Vagina (tissue), 2 donors: ENCODE measurements at regions not wholly inside any gene's neighbourhood (a gene's known extent, or its start where the extent isn't known, plus 50 kb on each side); places are given as distances from the start of the nearest gene placed in this dataset.

Source experiments
- DNase-seq, 2 donors: peaks; one replicate each; pipeline ENCODE4 v3.0.0-alpha.2; 2017; ENCODE audit errors: extremely low spot score in 2 of 2
- H3K27ac ChIP-seq: fragments of 200-600 bp; sonication (generic); one replicate; pipeline ENCODE4 v1.5.1; 2019
- H3K27me3 ChIP-seq: fragments of 200-600 bp; sonication (generic); one replicate; pipeline ENCODE4 v1.5.1; 2019
- H3K36me3 ChIP-seq, 2 donors: fragments of 200-600 bp; sonication (generic); one replicate each; pipeline ENCODE4 v1.5.1; 2017 to 2019
- H3K4me1 ChIP-seq: fragments of 200-600 bp; sonication (generic); one replicate; pipeline ENCODE4 v1.5.1; 2019
- H3K4me3 ChIP-seq, 2 donors: fragments of 200-600 bp; sonication (generic); 1 replicate in 1 of 2; 2 replicates in 1 of 2; pipeline ENCODE4 v1.5.1; 2016 to 2019
- H3K9me3 ChIP-seq: fragments of 200-600 bp; sonication (generic); one replicate; pipeline ENCODE4 v1.5.1; 2019
- POLR2A ChIP-seq, 2 donors: fragments of 450-650 bp; IDR thresholded peaks; one replicate each; pipeline ENCODE4 v1.6.1; 2017; ENCODE audit warnings: antibody characterized with exemption in 2 of 2, mild to moderate bottlenecking in 2 of 2, moderate library complexity in 2 of 2
- POLR2AphosphoS5 ChIP-seq, 2 donors: sonication (generic); formaldehyde crosslinking; IDR thresholded peaks; one replicate each; pipeline ENCODE4 v1.9.0; 2017; ENCODE audit warnings: antibody characterized with exemption in 2 of 2, mild to moderate bottlenecking in 2 of 2, low read depth in 1 of 2; ENCODE audit not compliant: insufficient read depth in 1 of 2
- intact Hi-C: fragments of 100-400 bp; cut with DNase I; formaldehyde crosslinking; loops from one replicate; pipeline ENCODE4 v1.15.1; 2023
- TF ChIP-seq, protein P1 (sequence below), 3 experiments: fragments of 450-650 bp in 2 of 3; fragments of 200-600 bp in 1 of 3; sonication (generic) in 1 of 3; IDR thresholded peaks; one replicate each; pipeline ENCODE4 v1.5.1; 2017 to 2019; ENCODE audit warnings: antibody characterized with exemption in 3 of 3, mild to moderate bottlenecking in 2 of 3, moderate library complexity in 2 of 3

DNA sequence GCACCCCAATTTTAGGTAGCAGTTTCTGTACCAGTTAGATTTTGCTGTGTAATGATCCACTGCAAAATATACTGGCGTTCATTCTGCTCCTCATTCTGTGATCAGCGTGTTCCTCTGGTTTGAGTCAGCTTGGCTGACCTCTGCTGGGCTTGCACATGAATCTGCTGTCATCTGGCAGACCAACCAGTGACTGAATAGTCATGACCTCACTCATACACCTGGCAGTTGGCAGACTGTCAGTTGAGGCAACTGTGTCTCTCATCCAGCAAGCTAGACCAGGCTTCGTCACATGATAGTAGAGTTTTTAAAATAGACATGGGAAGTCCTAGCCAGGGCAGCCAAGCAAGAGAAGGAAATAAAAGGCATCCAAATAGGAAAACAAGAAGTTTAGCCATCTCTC, 316.3 kb upstream of the LARGE1 start:
- intact Hi-C loops: no loop called here
- Histone ChIP-seq H3K36me3 (no peaks in the 10 kb centered on the region), H3K27me3 (no peaks in the 10 kb centered on the region), H3K27ac (no peak overlapping the region), H3K9me3 (no peaks in the 10 kb centered on the region), H3K4me3 (no peak overlapping the region), H3K4me1 (no peaks in the 10 kb centered on the region)
- peak in 1 of 2 donors; percentile 61 for TF ChIP-seq POLR2AphosphoS5 (IDR thresholded peaks at IDR 0.05; ENCODE audit: insufficient read depth in 1 of 2, low read depth in 1 of 2)
- TF ChIP-seq, protein P1, sequence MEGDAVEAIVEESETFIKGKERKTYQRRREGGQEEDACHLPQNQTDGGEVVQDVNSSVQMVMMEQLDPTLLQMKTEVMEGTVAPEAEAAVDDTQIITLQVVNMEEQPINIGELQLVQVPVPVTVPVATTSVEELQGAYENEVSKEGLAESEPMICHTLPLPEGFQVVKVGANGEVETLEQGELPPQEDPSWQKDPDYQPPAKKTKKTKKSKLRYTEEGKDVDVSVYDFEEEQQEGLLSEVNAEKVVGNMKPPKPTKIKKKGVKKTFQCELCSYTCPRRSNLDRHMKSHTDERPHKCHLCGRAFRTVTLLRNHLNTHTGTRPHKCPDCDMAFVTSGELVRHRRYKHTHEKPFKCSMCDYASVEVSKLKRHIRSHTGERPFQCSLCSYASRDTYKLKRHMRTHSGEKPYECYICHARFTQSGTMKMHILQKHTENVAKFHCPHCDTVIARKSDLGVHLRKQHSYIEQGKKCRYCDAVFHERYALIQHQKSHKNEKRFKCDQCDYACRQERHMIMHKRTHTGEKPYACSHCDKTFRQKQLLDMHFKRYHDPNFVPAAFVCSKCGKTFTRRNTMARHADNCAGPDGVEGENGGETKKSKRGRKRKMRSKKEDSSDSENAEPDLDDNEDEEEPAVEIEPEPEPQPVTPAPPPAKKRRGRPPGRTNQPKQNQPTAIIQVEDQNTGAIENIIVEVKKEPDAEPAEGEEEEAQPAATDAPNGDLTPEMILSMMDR (IDR thresholded peaks at IDR 0.05): no peak
- TF ChIP-seq POLR2A (IDR thresholded peaks at IDR 0.05): no peak
- no peak for DNase-seq

- Histone ChIP-seq H3K27me3 (no peaks in the 10 kb centered on the region), H3K4me1 (no peaks in the 10 kb centered on the region), H3K4me3 (no peak overlapping the region), H3K36me3 (no peaks in the 10 kb centered on the region), H3K9me3 (no peaks in the 10 kb centered on the region), H3K27ac (no peak overlapping the region)
- TF ChIP-seq POLR2A (IDR thresholded peaks at IDR 0.05) (no peak), POLR2AphosphoS5 (IDR thresholded peaks at IDR 0.05; ENCODE audit: insufficient read depth in 1 of 2, low read depth in 1 of 2) (no peak)
- TF ChIP-seq, protein P1 (IDR thresholded peaks at IDR 0.05): no peak
- no peak for DNase-seq
- intact Hi-C loops: no loop called here
These were observed 319.1 kb upstream of the LARGE1 start for GRCh38 chr22:34239421-34239820.

DNA sequence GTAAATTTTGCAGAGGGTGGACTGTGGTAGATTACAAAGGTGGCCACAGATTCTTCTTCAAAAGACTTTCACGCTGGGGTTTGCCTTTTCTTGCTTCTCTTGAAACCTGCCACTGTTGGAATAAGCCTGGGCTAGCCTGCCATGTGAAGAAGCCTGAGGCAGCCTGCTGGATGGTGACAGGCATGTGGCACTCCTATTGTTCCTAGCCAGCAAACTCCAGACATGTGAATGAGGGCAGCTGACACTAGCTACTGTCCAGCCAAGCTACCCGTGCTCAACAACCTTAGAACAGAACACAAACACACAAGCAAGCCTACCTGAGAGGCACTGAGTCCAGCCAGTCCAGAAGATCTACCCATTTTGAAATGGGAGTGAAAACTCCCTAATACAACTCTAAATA, 322.7 kb upstream of the LARGE1 start:
- no peaks in the 10 kb centered on the region for H3K36me3 ChIP-seq
- no peak overlapping the region for H3K4me3 ChIP-seq
- TF ChIP-seq, protein P1 (IDR thresholded peaks at IDR 0.05): no peak
- TF ChIP-seq POLR2A (IDR thresholded peaks at IDR 0.05) (no peak), POLR2AphosphoS5 (IDR thresholded peaks at IDR 0.05; ENCODE audit: insufficient read depth in 1 of 2, low read depth in 1 of 2) (no peak)
- no peaks in the 10 kb centered on the region for H3K9me3 ChIP-seq
- no peaks in the 10 kb centered on the region for H3K4me1 ChIP-seq
- H3K27me3 ChIP-seq: no peaks in the 10 kb centered on the region
- intact Hi-C loops: no loop called here
- H3K27ac ChIP-seq: no peak overlapping the region
- no peak for DNase-seq

DNA sequence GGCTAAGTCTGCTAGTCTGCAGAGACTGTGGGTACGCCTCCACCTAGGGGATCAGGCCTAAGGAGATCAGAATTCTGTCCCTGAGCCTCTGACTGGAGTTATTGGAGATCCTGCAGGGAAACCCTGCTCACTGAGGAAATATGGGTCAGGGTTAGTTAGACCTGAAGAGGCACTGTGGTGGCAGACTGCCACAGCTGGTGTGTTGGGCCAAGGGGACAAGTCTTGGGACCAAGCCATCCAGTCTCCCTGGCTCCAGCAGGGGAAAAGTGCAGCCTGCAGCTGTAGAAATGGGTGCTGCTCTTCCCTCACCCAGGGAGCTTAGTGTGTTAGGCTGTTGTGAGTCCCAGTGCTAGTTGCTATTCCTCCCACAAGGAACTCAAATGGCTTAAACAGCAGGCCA, 334.8 kb upstream of the LARGE1 start:
- no peak for DNase-seq
- Histone ChIP-seq H3K27me3 (no peaks in the 10 kb centered on the region), H3K4me3 (no peak overlapping the region), H3K9me3 (no peaks in the 10 kb centered on the region), H3K27ac (no peak overlapping the region), H3K4me1 (no peaks in the 10 kb centered on the region), H3K36me3 (no peaks in the 10 kb centered on the region)
- intact Hi-C loops: no loop called here
- TF ChIP-seq POLR2A (IDR thresholded peaks at IDR 0.05): no peak
- no peak for TF ChIP-seq POLR2AphosphoS5 (IDR thresholded peaks at IDR 0.05; ENCODE audit: insufficient read depth in 1 of 2, low read depth in 1 of 2)
- TF ChIP-seq, protein P1 (IDR thresholded peaks at IDR 0.05): no peak

DNA sequence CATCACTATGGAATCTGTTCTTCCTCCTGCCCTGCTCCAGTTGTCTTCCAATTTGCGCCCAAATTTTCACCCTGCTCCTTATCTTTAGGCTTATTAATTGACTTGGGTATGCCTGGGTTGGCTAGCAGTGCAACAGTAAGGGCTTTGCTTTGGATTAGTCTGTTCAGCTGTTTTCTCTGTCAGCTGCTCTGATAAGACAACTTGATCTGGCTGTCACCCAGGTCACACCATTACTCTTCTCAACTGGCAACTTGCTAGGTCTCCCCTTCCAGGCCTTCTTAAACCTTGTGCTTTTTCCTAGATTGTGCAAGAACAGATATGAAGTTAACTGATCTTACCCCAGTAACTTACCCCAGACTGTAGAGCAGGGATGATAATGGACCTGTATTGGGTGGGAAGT, 357.8 kb upstream of the LARGE1 start:
- intact Hi-C loops: no loop called here
- no peak for DNase-seq
- H3K27me3 ChIP-seq: no peaks in the 10 kb centered on the region
- H3K4me1 ChIP-seq: no peaks in the 10 kb centered on the region
- TF ChIP-seq, protein P1 (IDR thresholded peaks at IDR 0.05): no peak
- no peak for TF ChIP-seq POLR2AphosphoS5 (IDR thresholded peaks at IDR 0.05; ENCODE audit: insufficient read depth in 1 of 2, low read depth in 1 of 2)
- no peak for TF ChIP-seq POLR2A (IDR thresholded peaks at IDR 0.05)
- no peaks in the 10 kb centered on the region for H3K36me3 ChIP-seq
- no peaks in the 10 kb centered on the region for H3K9me3 ChIP-seq
- H3K4me3 ChIP-seq: no peak overlapping the region
- no peak overlapping the region for H3K27ac ChIP-seq
